ENCODE measurements at regions not wholly inside any gene's neighbourhood (a gene's known extent, or its start where the extent isn't known, plus 50 kb on each side); places are given as distances from the start of the nearest gene placed in this dataset.

DNA sequence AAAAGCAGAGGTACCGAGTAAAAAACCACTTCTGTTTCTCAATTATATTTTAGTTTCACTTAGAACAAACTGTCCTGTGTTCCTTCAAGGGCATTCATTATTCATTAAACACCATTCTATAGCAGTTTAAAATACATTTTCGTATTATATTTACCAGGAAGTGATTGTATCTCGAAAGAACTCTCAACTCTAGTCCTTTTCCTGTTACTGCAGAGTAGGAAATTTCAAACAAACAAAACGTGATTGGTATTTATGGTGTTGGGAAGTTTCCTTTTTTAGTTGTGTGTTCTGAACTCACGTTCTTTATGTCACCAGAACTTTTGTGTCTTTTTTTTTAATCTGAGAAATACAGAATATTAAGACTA lies 139.5 kb upstream of the BTBD3 start:
- no peak for DNase-seq (ENCODE audit: low spot score)

DNA sequence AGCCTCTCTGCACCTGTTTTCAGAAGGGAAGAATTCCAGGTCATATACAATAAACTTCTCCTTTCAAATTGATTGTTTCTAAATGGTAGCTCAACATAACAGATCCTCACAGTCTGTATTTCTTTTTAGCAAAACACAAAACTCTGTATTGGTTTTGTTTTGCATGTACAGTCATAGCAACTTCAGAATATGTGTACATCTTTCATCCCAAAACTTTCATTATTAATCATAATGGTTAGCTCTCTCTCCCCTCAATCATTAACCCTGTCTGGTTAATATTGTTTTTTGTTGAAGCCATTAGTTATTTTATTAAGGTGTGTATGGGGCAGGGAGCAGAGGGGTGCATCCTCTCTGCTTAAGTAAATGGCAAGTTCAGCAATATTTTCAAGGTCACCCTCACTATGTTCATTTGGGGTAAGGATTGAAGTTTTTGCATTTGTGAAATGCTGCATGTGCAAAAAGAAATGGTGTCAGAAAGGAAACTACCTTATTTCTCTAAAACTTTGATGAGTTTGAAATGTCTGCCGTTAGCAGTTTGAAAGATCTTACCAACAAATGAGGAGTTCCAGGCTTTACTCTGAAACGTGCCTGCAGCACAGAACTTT lies 136.8 kb upstream of the BTBD3 start:
- DNase-seq (ENCODE audit: low spot score) = no peak

DNA sequence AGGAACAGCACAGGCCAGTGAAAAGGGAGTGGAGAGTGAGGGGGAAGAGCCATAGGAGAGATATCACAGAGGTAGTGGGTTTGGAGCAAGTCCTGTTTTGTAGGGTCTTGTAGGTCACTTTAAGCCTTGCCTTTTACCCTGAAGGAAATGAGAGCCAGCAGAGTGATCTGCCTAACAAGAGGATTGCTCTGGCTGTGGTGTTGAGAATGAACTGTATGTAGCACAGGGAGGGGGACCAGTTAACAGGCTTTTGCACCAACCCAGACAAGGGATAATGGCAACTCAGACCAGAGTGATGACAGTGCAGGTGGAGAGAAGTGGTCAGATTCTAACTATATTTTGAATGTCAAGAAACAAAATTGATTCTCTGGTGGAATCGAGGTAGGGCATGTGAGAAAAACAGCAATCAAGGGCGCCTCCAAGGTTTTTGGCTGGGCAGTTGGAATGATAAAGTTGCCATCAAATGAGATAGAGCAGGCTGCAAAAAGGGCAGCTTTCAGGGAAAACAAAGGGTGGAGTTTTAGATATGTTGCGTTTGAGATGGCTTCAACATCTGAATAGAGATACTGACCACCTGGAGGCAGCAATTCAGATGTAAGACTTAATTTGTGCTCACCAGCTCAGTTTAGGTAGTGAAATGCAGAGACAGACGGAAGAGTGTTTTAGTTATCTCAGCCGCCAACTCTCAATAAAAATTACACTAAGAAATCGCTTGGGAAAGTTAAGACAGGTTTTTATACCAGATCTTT lies 134.4 kb upstream of the BTBD3 start:
- DNase-seq (ENCODE audit: low spot score) = no peak

DNA sequence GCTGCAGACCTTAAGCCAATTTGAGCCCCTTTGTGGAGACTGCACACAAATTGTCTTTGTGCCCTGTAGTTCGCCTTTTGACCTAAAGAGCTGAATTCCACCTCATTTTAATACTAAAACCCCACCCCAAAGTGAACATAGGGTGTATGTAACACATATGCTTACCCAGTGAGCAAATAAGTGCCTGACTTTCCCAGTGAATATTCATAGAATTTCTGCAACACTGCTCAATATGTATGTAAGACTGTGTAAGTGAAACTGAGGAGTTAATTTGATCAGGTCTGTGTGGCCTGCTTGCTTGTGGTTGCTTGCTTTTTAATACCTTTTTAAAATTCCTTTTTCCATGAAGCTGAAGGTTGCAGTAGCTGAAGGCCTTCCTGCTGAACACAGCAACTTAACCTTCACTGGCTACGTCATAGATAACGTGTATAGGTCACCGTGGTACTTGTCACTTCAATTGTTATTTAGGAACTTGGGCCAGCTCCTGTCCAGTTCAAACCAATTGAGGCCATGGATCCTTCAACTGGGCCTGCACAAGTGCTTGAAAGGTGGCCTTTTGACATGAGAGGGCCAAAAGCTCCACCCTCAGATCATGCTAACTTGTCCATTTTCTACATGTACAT lies 131.7 kb upstream of the BTBD3 start:
- no peak for DNase-seq (ENCODE audit: low spot score)

DNA sequence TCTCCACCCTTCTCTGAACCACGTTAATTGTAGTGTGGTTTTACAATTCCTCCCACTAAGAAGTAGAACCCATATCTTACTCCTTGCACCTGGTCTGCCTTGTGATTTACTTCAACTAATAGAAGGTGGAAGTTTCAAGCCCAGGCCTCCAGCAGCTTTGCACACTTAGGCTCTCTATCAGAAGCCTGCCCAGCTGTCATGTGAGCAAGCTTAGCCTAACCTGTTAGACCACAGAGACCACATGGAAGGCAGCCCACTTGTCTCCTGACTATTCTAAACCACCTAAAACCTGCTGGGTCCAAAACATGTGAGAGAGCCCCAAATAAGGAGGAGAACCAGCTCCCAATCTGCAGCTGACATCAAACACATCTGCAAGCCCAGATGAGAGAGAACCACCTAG lies 127.6 kb upstream of the BTBD3 start:
- no peak for DNase-seq (ENCODE audit: low spot score)

DNA sequence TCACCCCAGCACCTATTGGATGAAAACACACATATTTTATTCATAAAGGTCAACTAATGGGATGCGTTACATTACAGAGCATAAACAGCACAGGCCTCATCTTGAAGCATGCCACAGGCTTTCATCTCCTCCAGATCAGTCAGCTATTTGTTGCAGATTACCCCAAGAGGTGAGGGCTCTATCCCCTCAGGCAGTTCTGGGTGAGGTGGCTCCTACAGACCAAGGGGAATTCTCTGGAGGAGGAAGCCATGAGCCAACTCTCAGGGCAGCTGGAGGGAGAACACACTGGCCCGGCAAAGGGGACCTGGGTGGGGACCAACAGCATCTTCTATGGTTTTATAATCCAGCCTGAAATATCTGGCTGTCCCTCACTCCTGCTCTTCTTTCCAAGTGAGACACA lies 126.4 kb upstream of the BTBD3 start:
- no peak for DNase-seq (ENCODE audit: low spot score)

DNA sequence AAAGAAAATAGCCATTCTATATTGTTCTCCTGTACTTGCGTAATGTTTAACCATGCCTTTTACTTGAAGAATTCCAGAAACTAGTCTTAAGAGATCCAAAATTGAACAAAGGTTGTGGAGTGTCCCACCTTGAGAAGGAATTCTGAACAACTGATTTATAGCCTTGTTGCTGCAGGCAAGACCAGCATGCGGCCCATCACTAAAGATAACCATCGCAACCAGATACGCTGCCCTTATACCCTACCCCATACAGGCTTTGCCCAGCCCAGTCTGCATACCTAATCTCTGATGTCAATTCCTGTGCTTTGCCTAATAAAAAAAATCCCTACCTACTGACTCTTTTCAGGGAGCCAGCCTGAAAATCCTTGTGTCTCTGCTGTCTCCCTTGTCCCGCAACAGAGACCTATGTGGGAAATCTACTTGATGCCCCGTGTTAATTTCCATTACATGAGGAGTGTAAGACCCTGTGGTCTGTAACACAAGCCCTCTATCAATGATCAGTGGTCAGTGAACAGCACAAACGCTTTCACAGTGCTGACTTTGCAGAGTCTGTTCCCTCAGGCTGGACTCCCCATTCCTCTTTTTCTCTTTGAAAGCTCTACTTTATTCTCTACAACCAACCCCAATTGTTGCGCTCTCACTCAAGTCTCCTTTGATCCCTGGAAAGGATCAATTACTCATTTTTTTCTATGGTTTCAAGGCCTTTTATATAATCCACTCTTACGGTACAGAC lies 125.7 kb upstream of the BTBD3 start:
- DNase-seq (ENCODE audit: low spot score) = no peak

DNA sequence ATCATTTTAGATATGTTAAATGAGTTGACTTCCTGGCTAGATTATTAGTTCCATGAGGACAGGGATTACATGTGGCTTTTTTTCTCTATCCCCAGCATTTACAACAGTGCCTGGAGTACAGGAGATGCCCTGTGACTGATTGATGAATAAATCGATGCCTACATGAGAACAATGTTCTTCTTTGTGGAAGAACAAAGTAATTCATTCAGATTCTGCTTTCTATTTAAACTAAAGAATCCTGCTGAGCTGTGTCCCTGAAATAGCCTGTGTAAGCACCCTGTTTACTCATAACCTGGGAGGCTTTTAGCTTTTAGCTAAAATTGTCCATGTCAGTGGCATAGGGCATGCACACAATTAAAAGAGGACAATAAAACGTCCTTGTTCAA lies 125.1 kb upstream of the BTBD3 start:
- DNase-seq (ENCODE audit: low spot score) = no peak

DNA sequence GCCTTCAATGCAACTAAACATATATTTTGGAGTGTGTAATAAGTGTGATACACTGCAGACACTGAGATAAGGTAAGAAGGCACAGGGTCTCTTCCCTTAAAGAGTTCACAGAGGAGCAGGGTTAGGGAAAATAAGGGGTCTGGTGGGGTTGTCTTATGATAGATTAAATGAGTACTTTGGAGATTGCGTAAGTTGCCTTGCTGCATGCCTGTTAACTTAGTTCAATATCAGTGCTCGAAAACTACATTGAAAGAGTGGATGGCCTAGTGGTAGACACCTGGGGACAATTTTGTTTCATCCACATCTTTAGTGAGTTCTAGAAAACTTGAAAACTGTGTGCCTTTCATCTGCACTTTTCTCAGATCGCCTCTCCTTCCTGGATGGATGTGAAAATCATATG lies 123.2 kb upstream of the BTBD3 start:
- no peak for DNase-seq (ENCODE audit: low spot score)

DNA sequence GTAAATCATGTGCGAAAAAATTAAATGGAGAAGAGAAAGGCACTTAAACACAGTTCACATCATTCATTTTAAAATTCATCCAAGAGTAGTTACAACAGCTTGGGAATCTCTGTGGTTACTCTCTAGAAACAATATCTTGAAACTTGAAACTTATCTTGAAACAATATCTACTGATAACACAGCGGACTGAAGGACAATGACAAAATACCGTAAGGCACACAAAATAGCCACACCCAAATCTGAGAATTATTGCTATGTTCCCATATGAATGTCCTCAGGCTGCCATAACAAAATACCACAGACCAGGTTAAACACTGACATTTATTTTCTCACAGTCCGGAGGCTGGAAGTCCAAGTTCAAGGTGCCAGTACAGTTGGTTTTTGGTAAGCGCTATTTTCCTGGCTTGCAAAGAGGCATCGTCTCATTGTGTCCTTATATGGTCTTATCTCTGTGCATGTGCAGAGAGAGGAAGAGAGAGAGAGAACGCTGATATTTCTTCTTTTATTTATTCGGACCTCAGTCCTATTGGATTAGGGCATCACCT lies 122.5 kb upstream of the BTBD3 start:
- DNase-seq (ENCODE audit: low spot score) = no peak

DNA sequence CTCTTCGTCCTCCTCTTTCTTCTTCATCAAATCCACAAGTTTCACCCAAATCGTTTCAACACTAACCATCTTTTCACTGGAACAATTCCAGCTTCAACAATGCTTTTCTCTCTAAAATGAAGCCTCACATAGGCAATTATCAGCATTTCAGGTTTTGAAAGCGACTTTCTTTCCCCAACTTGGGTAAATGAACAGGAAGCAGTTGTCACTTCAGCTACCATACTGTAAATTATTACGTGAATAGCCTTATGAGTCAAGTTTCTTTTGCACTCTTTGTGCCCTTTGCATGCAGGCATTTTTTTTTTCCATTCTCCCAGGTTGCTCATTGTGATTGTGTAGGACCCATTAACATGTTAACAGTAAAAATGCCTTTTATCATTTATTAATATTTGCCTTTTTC lies 121.7 kb upstream of the BTBD3 start:
- no peak for DNase-seq (ENCODE audit: low spot score)

DNA sequence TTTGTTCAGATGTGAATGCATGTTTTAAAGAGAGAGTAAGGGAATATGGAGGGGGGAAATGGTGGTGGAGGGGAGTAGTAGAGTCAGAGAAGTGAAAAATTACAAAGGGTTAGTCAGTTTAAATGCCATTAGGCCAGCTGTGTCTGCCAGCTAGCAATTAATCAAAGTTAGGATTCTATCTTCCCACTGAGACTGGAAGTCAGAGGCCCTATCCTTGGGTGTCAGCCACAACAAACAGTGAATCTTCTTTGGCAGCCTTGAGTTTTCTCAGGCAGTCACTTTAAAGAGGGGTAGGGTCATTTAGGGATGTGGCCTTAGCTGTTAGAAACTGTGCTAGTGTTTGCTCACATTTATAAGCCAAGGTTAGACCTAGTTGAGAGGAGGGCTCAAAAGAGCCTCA lies 120.5 kb upstream of the BTBD3 start:
- no peak for DNase-seq (ENCODE audit: low spot score)

DNA sequence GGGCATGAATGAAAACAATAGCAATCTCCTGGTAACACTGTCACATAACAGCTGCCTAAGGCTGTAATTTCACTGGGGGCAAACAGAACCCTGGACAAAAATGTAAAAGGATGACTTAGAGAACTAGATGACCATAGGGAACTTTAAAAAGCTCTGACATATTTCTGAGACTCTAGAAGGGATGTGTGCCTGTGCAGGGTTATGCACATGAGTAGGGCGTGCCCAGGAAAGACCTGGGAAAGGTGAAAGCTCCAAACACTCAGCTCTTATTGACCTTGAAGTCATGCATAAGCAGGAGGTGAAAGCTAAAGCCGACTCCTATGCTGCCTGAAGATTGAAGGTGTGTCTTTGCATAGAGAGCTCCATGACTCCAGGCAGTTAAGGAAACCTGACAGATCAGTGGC lies 118.4 kb upstream of the BTBD3 start:
- no peak for DNase-seq (ENCODE audit: low spot score)

DNA sequence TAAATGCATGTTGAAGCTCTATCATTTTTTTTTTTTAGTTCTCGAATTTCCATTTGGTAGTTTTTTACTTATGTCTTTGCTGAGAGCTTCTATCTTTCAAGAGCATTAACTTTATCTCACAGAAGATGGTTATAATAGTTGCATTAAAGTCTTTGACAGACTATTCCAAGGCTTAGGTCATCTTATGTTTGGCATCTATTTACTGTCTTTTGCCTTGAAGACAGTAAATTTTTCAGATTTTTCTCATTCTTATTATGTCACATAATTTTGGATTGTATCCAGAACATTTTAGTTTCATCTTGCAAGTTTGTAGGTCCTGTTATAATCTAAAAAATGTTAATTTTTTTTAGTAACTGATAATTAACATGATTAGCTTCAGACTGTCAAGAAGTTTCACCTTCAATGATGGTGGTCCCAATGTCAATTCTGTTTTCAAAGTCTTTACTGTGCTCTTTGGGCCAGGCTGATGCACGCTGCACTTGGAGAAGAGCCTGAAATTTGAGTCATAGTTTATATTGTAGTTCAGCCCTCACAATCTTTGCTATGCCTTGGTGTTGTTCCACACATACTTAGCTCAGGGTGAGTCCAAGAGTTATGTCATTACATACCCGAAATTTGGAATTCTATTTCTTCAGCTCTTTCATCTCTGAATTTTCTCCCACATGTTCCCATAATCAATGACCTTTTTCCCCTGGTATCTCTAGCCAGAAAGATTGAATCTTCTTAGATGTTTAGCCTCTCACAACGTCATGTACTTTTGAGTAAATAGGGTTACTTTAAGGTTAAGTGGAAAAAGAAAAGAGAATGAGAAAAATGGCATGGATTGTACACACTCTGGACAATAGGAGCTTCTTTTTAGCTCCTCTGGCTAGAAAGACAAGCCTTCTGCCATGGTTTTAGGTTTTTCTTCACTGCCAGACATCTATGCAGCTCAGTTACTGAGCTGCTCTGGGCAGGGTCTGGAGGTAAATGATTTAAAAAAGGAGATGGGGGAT lies 110.3 kb upstream of the BTBD3 start:
- no peak for DNase-seq (ENCODE audit: low spot score)

DNA sequence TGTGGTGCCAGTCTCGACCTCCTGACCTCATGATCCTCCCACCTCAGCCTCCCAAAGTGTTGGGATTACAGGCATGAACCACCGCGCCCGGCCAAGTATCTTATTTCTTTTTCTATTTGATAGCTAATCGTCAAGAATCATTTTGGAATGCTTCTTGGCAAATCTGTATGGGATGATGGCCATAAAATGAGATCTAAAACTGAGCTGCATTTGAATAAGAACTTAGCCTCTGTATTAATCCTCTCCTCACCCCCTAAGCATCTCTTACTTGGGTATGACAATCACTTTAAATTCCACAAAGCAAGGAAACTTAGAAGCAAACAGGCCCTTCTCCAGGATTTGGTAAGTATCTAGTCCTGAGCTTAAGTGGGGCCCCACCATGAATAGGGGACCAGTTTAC lies 108.9 kb upstream of the BTBD3 start:
- no peak for DNase-seq (ENCODE audit: low spot score)

DNA sequence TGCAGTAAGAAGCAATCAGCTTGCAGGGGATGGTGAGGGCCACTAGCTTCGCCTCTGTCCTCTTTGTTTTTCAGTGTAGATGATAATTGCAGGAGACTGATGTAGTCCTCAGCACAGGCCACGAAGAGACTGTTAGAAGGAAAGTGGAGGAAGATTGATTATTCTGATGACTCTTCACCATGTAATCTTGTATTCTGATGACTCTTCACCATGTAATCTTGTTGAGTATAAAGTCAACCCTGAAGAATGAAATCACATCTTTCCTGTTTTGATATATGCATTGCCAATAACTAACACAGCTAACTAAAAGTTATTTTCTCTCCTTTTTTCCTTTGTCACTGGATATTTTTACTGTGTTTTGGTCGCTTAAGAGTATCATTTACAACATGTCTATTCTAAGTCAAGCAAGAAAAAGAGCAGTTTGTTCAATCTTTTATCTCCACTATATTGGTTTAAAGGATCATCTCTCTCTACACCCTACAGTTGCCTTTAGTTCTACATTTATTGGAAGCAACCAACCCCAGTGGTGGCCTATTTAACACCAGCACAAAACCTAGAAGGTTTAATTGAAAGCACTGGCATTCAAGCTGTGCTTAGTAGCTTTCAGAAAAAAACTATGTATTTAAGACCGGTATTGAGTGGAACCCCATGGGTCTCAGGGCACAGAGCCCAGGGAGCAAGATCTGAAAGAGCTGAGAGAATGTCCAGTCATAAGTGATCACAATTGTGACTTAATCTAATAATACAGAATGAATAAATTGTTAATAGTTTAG lies 107.2 kb upstream of the BTBD3 start:
- no peak for DNase-seq (ENCODE audit: low spot score)

DNA sequence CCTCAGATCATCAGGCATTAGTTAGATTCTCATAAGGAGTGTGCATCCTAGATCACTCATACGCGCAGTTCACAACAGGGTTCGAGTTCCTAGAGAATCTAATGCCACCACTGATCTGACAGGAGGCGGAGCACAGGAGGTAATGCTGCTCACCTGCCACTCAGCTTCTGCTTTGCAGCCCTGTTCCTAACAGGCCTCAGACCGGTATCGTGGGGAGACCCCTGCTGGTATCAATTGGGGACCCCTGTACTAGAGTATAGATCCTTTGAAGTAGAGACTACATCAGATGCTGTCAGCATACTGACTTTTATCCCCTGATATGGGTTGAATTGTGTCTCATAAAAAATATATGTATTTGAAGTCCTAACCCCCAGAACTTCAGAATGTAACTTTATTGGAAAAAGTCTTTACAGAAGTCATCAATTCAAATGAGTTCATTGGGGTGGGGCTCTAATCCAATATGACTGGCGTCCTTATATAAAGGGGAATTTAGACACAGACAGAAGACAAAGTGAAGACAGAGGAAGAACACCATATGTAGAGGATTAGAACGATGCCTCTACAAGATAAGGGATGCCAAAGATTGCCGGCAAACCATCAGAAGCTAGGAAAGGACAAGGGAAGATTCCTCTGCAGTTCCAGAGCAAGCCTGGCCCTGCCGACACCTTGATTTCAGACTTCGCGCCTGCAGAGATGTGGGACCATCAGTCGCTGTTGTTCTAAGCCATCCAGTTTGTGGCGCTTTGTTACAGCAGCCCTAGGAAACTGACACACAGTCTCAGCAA lies 104.4 kb upstream of the BTBD3 start:
- DNase-seq (ENCODE audit: low spot score) = no peak

DNA sequence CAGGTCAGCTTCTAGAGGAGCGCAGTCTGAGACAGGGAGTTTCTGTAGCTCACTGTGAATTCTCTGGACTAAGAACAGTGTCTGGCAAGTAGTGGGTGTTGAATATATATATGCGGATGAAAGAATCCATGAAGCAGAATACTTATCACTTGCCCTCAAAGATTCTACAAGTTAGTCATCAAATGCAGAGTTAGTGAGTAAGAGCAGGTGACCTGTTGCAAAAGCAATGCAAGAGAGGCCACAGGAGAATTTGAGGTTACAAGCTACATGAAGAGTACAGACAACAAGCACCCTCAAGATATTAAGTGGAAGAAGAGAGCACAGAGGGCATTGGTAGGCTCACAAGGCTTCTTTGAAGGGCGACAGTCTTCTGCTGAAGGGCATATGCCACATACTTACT lies 103.4 kb upstream of the BTBD3 start:
- no peak for DNase-seq (ENCODE audit: low spot score)

DNA sequence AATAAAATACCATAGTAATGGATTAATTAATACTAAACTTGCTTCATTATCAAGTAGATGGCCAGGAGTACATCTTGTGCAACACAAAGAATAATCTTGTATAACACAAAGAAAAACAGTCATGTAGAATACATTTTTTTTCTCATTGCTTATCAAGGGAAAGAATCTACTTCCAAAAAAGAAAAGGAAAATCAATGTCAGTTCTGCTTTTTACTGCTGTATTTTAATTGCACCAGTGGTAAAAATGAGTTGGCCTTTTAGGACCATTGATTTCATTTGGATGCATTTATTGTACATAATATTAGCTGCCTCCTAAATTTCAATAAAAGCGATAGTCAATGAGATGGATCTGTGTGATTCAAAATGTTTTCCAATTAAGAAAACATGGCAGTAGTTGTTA lies 96.9 kb upstream of the BTBD3 start:
- DNase-seq (ENCODE audit: low spot score) = no peak

DNA sequence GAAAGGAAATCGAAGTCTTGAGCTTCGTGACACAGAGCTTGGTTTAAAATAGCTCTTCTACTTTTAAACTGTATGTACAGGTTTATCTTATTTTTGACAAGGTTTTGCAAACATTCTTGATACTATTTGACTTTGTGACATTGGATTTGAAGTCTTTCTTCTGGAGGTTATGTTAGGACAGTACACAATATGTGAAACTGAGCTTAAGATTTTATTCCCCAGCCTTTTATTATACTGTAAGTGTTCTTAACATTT lies 95.2 kb upstream of the BTBD3 start:
- no peak for DNase-seq (ENCODE audit: low spot score)
